ENCODE measurements at regions not wholly inside any gene's neighbourhood (a gene's known extent, or its start where the extent isn't known, plus 50 kb on each side); places are given as distances from the start of the nearest gene placed in this dataset.
"Not testable (repeated sequence)": the region's sequence is repeated elsewhere in the genome, so short reads cannot be mapped to it uniquely, and the experiment has no call there.

- no peak for DNase-seq
Measured at GRCh38 chr2:64915510-64915900, 73.7 kb upstream of the SLC1A4 start.

GRCh38 chr2:64918220-64918886 lies 70.8 kb upstream of the SLC1A4 start:
- DNase-seq = no peak

DNA sequence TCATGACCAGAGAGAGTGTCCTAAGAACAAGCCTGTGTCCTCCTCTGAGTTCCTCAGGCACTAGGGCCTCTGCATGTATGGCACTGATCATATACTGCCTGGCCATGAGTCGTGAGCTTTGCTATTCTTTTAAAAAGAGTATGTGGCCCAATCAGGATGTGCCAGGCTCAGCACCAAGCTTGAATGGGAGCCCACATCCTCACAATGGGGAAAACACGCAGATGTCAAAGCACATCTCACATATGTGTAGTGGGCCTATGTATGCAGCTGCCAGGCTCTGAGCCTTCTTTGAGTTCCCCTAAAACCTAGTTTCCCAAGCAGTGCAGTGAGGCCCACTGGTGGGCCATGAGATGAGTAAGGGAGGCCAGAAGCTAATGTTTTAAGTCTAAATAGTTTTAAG lies 69.9 kb upstream of the SLC1A4 start:
- DNase-seq = no peak

GRCh38 chr2:64922482-64923384 lies 66.5 kb upstream of the SLC1A4 start:
- DNase-seq = no peak

GRCh38 chr2:64923385-64923710 lies 65.9 kb upstream of the SLC1A4 start:
- no peak for DNase-seq

- no peak for DNase-seq
Measured at GRCh38 chr2:64924170-64924934, 64.8 kb upstream of the SLC1A4 start.

DNA sequence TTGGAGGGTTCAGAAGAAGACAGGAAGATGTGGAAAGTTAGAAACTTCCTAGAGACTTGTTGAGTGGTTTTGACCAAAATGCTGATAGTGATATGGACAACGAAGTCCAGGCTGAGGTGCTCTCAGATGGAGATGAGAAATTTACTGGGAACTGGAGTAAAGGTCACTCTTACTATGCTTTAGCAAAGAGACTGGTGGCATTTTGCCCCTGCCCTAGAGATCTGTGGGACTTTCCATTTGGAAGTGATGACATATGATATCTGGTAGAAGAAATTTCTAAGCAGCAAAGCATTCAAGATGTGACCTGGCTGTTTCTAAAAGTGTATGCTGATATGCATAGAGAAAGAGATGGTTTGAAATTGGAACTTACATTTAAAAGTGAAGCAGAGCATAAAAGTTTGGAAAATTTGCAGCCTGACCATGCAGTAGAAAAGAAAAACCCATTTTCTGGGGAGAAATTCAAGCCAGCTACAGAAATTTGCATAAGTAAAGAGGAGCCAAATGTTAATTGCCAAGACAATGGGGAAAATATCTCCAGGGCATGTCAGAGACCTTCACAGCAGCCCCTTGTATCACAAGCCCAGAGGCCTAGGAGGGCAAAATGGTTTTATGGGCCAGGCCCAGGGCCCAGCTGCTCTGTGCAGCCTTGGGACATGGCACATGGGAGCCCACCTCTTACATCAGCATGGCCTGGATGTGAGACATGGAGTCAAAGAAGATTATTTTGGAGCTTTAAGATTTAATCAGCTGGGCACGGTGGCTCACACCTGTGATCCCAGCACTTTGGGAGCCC lies 63.1 kb upstream of the SLC1A4 start:
- not testable (repeated sequence) for DNase-seq

GRCh38 chr2:64928813-64929212 lies 60.4 kb upstream of the SLC1A4 start:
- DNase-seq = no peak

- no peak for DNase-seq
Measured at GRCh38 chr2:64929333-64929732, 59.9 kb upstream of the SLC1A4 start.

DNA sequence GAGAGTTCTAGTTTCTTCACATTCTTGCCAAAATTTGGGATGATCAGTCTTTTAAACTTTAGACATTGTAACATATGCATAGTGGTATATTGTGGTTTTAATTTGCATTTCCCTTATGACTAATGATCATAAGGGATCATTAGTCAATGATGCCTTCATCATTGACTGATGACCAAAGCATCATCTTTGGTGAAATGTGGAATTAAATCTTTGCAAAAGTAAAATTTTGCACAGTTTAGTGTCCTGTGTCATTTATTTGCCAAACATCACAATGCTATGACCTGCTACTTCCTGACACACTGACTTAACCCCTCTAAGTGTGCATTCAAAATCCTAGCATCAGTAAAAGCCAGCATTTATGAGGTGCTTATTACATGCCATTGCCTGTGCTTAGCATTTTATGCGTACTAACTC lies 58.9 kb upstream of the SLC1A4 start:
- no peak for DNase-seq

DNA sequence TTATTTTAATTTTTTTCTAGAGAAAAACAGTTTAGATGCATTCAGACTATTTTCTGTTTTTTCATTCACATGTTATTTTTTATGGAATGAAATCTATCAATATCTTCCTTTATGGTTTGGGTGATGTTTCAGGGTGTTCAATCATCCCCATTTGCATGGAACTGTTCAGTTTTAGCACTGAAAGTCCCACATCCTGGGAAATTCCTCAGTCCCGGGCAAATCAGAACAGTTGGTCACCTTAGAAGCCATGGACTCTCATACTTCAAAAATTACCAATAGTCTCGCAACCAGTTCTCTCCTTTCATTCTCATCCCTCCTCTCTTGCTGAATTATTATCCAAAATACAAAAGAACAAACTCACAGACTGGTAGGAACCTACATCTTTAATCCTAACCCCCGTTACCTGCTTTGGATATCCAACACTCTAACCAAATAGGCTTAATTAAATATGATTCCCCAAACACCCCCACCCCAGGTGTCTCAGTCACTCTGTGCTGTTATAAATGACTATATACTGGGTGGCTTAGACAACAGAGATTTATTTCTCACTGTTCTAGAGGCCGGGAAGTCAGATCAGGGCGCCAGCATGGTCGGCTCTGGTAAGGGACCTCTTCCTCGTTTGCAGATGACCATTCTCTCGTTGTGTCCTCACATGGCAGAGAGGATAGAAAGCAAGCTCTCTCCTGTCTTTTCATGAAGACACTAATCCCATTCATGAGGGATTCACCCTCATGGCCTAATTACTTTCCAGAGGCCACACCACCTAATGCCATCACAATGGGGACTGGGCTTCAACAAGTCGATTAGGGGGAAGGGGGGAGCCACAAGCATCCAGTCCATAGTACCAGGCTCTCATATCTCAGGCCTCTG lies 57.7 kb upstream of the SLC1A4 start:
- DNase-seq = no peak

- DNase-seq = no peak
Measured at GRCh38 chr2:64932116-64932370, 57.2 kb upstream of the SLC1A4 start.

DNA sequence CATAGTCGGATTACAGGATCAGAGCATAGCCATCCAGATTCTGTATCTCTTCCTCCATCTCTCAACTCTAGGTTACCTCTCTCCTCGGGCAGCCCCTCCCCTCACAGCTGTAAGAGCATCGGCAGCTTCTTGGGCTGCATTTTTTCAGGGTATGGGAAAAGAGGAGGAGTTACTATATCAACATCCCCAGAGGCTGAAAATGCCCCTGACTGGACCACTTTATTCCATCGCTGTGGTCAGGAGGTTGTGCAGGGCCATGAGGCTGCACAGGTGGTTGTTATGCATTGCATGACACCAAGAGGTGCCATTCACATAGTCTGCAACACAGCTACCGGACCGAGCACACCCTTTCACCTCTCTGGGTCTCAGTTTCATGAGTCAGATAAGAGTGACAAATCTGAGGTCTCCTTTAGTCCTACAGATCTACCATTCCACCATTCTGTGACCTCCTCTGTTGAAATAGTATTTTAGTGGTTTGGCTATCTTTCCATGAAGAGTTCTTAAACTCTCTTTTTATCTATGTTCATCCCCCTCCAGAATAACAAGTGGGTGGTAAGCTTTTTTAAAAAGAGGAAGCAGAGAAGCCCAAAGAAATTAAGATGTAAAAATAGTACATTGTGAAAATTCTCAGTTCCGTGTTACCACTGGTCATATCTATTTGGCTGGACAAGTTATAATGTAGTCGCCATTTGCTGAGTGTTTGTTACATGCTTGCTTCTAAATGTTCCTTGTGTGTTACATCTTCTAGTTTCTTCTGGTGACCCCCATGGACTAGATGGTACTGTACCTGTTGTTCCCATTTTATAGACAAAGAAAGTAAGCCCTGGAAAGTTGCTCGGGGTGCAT lies 56.6 kb upstream of the SLC1A4 start:
- DNase-seq = no peak

GRCh38 chr2:64934530-64934929 lies 54.7 kb upstream of the SLC1A4 start:
- DNase-seq = no peak

GRCh38 chr2:64936809-64937208 lies 52.4 kb upstream of the SLC1A4 start:
- no peak for DNase-seq

GRCh38 chr2:64937314-64937686 lies 51.9 kb upstream of the SLC1A4 start:
- not testable (repeated sequence) for DNase-seq

DNA sequence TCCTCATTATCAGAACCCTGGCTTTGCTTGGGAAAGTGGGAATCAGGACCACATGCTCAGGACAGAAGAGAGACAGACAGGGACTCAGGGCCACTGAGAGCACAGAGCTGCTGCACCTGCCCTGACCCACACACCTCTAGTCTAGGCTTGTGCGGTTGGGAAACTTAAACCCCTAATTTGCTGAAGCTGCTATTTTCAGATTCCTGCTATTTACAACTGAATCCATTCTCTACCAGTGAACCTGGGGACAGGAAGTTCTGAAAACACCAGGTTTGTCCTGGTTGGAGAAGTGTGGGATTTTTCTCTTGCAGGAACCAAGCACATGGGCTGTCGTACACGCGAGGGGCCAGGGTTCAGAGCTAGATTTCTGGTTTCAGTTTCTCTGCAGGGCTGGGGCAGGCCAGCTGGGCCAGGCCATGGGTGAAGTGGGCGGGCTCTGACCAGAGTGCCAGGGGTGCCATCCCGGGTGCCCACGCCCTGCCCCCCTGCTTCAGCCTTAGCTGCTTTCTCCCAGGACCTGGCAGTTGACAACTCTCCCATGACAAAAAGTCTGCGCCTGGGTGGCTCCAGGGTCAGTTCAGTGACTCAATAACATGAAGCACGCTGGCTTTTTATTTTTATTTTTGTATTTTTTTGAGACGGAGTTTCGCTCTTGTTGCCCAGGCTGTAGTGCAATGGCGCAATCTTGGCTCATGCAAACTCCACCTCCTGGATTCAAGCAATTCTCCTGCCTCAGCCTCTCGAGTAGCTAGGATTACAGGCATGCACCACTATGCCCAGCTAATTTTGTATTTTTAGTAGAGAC lies 51.3 kb upstream of the SLC1A4 start:
- DNase-seq = no peak

DNA sequence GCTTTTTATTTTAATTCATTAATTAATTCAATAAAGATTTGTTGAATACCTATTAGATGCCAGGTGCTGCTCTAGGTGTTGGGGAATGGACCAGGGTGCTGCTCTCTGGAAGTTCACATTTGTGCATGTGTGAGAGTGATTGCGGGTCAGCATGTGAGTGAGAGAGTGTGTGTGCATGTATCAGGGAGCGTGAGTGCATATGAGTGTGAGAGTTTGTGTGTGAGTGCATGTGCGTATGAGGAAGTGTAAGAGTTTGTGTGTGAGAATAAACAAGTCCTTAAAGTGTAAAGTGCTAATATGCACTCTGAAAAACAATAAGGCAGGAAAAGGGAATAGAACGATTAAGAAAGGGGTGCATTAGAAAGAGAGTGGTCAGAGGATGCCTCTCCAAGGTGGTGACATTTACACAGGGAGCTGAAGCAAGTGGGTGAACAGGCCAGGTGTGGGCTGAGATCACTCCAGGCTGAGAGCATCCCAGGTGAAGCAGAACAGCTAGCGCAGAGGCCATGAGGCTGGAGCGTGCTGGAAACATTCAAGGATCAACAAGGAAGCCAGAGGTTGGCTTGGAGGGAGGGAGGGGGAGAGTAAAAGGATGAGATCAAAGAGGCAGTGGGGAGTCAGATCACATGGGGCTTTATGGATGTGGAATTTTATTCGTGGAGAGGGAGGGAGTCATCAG lies 50.5 kb upstream of the SLC1A4 start:
- no peak for DNase-seq

All from renal pelvis (tissue), 1 donor.